HCEC 1CT (cell line): ENCODE measurements at regions not wholly inside any gene's neighbourhood (a gene's known extent, or its start where the extent isn't known, plus 50 kb on each side); places are given as distances from the start of the nearest gene placed in this dataset.
"Not testable (repeated sequence)": the region's sequence is repeated elsewhere in the genome, so short reads cannot be mapped to it uniquely, and the experiment has no call there.

Experiments
- DNase-seq: peaks from one replicate; pipeline ENCODE4 v3.0.0-alpha.2; 2017

- no peak for DNase-seq
Observed at GRCh38 chr14:54261283-54261682, 135.5 kb upstream of the CDKN3 start.

GRCh38 chr14:54266616-54267015, 130.2 kb upstream of the CDKN3 start:
- not testable (repeated sequence) for DNase-seq

DNA sequence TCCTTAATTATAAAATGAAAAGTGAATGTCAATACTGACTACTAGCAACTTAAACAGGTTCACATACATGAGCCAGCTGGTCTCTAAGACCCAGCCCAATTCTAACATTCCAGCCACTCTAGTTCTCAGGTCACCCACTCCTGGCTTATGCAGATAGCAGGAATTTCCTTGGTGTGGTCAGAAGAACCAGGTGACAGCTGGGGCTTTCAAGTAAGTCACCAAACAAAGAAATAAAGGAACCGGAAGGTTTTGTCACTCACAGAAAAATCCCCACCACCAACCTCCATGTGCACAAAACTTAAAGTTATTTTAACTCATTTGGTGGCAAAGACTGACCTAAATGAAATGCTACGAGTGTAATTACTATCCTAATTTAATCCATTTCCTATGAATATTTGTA, 129.6 kb upstream of the CDKN3 start:
- DNase-seq = no peak

DNA sequence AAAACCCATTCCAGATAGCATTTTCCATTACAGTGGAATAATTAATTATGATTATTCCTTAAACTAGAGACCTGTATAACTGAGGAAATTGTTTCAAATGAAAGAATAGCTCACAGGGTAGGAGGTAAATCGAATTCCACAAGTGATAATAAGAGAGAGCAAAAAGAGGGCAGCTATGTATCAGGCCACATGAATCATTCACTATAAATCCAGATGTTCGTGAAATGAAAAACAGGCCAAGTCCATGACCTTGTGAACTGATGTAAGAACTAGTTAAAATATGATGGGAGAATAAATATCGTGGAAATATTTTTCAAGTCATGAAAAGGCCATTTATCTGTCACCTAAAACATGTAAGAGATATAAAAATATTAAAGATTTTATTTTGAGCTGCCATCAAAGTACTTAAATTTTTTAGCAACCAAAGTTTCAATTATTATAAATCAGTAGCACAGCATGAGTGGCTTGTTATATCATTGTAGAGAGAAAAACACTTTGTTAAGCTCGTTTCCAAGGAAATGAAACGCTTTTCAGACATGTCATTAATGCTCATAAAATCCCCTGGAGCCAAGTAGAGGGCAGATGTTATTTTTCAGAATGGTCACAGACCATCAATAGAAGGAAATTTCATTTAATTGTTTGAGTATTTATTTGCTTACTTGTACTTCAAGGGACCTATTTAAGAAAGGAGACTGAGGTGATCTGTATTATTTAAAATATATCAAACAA, 120.6 kb upstream of the CDKN3 start:
- no peak for DNase-seq

GRCh38 chr14:54278087-54278486, 118.7 kb upstream of the CDKN3 start:
- no peak for DNase-seq

- no peak for DNase-seq
Observed at GRCh38 chr14:54278665-54279295, 118.0 kb upstream of the CDKN3 start.

DNA sequence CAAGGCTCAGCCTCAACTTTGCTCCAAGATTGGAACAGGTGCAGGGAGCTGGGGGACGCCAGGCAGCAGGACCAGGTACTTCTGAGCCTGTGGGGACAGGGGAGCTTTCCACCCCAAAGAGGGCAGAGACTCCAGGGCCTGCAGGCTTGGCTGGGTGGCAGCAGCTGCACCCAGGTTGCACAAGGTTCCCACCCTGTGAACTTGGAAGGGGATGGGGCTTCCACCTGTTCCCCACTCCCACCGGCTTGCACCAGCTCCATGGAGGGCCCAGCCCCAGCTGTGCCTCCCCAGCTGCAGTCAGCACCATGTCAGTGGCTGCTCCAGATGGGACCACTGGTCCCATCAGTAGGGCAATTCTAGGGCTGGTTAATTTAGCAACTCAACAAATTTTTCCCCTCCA, 114.0 kb upstream of the CDKN3 start:
- no peak for DNase-seq

- DNase-seq = no peak
Observed at GRCh38 chr14:54285030-54285429, 111.8 kb upstream of the CDKN3 start.

GRCh38 chr14:54291491-54292191, 105.2 kb upstream of the CDKN3 start:
- no peak for DNase-seq

GRCh38 chr14:54294802-54295201, 102.0 kb upstream of the CDKN3 start:
- no peak for DNase-seq

DNA sequence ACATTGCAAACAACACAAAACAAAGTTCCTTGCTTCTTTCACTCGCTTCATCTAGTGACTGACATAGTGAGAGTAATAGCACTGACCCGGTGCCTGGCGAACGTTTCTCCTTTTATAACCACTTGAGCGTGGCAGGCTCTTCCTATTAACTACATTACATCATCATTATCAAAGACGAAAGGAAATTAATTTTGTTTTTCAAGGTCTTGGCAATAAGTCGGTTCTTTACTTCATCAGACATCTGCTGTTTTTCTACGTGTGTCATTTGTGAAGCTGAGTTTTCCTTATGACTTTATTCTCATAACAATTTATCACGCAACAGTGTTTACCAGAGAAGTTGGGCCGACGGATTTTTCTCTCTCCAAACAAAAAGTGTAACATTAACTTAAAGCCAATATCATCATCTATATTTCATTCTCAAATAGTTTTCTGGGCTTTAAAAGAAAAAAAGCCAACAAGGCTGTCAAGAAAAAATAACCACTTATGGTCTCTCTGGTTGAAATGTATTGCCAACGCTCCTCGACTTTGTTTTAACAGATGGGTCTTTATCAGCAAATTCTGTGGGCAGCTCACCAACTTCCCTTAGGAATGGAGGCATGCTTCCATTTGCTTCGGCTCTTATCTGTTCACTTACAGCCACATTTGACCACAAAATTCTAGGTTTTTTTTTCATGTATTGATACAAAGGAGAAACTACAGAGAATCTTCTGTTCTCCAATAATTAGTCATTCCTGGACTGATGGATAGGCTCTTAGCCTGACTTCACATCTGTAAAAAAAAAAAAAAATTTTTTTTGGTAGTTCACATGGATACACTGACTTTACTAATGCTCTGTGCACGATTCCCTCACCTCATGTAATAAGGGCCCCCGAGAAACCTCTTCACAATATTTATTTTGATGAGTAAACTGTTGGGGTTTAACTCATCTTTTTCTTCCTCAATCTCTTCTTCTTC, 97.1 kb upstream of the CDKN3 start:
- no peak for DNase-seq

DNA sequence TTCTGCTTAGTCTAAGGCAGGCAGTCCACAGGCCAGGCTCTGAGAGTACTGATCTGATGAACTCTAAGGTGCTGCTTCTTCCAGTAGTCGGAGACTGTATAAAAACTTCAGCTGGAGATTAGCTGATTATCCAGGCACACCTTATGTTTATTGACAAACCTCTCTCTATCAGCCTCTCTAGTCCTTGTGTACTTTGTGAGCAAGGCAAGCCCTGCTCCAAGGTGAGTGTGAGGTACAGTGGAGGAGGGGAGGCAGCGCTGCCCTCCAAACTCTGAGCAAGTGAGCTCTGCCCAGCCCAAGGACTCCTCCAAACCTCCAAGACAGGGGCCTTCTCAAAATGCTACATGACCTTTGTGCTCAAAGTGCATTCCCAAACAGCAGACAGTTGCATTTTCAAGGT, 95.9 kb upstream of the CDKN3 start:
- no peak for DNase-seq

DNA sequence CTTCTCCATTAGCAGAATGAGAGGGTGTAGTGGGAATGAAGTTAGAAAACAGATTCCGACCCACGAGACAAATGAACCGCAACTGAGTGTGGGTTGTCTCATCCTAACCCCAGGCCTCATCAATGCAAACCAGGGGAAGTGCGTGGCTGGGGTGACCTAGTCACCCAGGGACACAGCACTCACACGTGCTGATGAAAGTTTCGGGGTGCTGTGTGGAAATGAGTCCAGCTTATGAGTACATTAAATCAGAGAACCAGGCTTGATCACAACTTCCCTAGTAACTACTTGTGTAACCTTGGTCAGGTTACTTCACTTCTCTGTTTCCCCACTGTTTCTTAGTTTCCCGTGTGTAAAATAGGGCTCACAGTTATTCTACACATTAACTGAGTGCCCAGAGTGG, 95.4 kb upstream of the CDKN3 start:
- DNase-seq = no peak

- no peak for DNase-seq
Observed at GRCh38 chr14:54306806-54307205, 90.0 kb upstream of the CDKN3 start.

DNA sequence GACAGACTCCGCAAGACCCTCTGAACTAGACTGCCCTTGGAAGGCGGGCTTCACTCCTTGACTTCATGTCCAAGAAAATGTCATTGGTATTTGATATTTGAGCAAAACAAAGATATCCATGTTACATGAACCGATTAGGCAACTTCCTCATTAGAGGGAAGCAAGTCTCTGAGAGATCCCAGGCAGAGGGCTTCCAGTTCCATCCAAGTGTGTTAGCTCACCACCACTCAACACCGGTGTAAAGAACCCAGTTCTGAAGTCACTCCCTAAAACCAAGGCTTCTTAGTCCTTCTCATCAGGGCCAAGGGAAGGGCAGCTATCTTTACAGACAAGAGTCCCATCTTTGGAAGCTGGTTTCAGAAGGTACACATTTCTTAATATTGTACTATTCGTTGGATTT, 87.2 kb upstream of the CDKN3 start:
- DNase-seq = no peak

DNA sequence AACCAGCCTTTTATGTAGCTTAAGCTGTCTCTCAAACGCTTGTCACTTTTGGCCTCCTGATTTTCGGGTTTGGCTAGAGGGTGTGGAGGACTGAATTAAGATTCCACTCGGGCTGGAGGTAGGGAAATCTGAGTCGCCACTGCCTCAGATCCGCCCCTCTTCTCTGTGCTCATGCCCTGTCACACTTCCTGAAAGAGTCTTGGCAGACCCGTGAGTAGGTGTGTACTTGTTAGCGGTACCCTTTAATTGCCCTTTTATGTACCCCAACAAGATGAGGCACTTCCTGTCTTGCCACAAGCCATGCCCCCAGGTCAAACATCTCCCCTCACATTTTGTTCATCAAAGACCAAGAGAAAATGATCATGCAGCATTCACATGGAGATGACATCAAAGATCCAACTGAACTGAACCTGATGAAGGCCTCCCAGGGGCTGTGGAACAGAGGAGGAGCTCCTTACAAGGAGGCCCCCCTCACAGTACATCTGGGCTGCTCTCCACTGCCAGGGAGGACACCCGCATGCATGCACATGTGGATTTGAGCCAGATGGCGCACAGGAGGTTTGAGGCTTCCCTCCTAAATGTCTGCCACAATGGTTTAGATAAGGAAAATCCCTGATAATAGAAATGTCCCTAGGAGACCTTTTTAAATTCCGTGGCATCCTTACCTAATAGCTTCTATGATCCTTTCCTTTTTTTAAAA, 86.5 kb upstream of the CDKN3 start:
- no peak for DNase-seq

- DNase-seq = no peak
Observed at GRCh38 chr14:54310851-54311228, 86.0 kb upstream of the CDKN3 start.

- DNase-seq = peak; percentile 83
Observed at GRCh38 chr14:54312166-54312801, 84.5 kb upstream of the CDKN3 start.

DNA sequence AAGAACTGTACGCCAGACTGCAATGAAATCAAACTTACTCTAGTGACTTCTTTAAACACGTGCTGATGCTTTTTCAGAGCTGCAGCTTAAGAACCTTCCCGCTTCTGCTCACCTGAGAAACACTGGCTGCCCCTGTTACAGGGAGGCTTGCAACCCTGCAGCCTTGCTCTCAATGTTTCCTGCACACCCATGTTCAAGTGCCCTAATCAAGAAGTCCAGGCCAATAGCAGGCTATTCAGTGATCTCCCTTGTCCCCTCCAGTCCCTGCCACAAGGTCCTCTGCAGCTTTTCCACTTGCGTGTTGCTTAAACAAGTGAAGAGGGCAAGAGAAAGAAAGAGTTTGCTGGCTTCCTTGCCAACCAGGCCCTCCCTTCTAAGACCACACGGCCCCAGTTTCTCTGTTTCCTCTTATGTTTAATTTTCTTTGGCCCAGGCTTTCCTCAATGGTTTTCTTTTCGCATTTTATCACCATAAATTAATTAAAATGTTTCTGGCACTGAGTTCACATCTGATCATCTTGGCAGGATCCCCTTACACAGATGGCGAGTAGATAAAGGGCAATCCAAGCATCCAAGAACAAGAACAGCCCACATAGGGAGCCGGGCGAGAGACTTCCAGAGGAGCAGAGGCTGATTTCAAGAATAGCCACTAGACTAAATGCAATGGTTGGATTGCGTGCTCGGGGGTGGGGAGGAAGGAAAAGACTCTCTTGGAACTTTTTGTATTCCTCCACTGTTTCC, 82.3 kb upstream of the CDKN3 start:
- no peak for DNase-seq

- no peak for DNase-seq
Observed at GRCh38 chr14:54316652-54317051, 80.2 kb upstream of the CDKN3 start.

DNA sequence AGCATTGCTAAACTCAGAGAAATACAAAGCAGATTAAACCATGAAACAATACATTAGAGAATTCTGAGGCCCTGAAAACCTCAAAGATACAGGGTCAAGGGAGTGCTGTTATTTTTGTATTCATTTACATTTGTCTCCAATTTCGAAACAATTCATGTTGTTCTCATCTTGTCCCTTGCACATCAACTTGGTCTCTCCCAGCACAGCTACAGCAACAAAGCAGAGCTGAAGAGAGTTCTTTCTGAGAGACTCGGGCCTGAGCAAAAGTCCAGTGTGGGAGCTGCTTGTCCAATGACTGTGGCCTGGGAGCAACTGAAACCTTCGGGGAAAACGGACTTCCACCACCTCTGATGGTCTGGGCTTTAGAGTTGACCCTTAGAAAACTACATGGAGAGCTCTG, 79.4 kb upstream of the CDKN3 start:
- no peak for DNase-seq
